NCI-H2196 treated with DMSO at 0.1 percent for 48 hours (cell line): ENCODE measurements at regions not wholly inside any gene's neighbourhood (a gene's known extent, or its start where the extent isn't known, plus 50 kb on each side); places are given as distances from the start of the nearest gene placed in this dataset.
A peak's percentile ranks its signal among the peaks of the same experiment; 100 is the strongest.

Experiments used
- DNase-seq: peaks from one replicate; lab custom pipeline; 2025; ENCODE audit not compliant: unreplicated experiment; lab: John Stamatoyannopoulos, UW

- no peak for DNase-seq
Observed at GRCh38 chr20:11195899-11196558, 522.2 kb upstream of the JAG1 start.

- no peak for DNase-seq
Observed at GRCh38 chr20:11197851-11198250, 524.1 kb upstream of the JAG1 start.

- no peak for DNase-seq
Observed at GRCh38 chr20:11200423-11200822, 526.6 kb upstream of the JAG1 start.

DNA sequence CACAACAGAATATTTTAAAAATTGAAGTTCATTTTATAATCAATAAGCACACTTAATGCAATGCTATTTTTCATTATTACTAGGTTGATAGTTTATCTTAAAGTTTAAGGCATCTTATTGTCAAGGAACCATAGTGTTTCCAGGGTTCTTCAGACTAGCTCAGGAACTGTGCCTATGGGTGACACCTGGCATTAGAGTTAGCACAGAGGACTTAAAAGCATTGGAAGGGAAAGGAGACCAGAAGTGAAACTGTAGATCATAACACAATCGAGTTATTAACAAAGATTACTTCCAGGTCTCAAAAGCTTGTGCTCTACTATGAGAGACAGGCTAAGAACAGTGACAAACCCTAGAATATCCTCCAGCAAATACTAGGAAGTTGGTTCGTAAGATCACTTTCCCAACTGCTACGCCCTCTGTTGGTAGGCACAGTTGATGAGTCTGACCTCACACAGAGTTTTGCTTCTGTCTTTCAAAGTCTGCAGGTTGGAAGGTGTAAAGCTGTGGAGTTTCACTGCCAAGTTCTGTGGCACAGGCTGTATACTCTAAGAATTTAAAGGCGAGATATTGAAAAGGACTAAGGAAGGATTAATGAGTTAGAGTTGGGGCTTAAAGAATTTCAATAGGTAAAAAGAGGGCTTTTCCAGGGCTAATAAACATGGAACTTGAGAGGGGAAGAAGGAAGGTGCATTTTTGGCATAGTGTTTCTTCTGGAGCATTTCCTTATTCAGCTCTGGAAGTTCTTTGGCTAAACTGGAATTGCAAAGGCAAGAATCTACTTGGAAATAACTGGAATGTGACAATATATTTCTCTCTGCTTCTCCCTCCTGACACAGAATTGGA lies 531.3 kb upstream of the JAG1 start:
- no peak for DNase-seq

GRCh38 chr20:11205769-11206362 lies 532.1 kb upstream of the JAG1 start:
- DNase-seq: no peak

- DNase-seq: no peak
Observed at GRCh38 chr20:11207749-11208502, 534.1 kb upstream of the JAG1 start.

- DNase-seq: no peak
Observed at GRCh38 chr20:11210611-11211010, 536.8 kb upstream of the JAG1 start.

DNA sequence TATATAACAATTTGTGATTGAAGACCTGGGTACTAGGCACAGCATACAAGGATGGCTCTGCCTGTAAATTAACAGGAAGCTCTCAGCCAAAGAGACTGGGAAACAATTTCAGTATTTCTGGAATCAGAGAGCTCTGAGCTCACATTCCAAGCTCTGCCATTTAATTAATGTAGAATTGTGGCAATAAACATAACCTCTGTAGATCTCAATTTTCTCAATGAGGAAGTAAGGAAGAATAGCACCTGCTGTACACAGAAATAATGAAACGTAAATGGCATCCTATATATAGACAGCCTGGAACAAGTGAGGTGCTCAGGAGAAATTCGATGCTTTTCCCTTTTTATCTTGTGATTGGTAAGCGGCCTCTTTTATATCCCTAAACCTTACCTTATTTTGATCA lies 538.5 kb upstream of the JAG1 start:
- no peak for DNase-seq

- no peak for DNase-seq
Observed at GRCh38 chr20:11212902-11213301, 539.1 kb upstream of the JAG1 start.

DNA sequence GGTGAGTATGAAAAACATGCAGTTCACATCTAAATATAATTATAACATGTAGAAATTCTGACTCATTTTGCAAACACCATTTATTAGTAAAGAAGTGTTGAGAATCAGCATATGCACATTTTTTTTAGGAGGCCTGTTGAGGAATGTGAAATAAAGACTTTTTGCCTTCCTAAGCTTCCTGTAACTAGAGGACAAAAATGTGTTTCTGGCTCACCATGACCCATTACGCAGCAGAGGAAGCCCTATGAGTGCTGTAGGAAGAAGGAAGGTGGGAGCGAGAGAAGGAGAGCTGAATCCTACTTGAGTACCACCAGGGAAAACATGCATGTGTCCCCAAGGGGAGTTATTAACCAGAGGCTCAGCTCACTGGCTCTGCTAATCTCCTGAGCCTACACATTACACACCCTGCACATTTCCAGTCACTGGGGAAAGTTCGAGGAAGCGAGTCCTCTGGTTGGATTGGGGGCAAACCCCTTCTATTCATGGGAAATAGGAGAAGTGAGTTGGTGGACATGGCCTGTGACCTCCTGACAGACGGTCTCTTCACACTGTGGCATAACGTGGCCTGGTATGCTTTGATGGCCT lies 540.5 kb upstream of the JAG1 start:
- no peak for DNase-seq

- no peak for DNase-seq
Observed at GRCh38 chr20:11216451-11217314, 542.9 kb upstream of the JAG1 start.

DNA sequence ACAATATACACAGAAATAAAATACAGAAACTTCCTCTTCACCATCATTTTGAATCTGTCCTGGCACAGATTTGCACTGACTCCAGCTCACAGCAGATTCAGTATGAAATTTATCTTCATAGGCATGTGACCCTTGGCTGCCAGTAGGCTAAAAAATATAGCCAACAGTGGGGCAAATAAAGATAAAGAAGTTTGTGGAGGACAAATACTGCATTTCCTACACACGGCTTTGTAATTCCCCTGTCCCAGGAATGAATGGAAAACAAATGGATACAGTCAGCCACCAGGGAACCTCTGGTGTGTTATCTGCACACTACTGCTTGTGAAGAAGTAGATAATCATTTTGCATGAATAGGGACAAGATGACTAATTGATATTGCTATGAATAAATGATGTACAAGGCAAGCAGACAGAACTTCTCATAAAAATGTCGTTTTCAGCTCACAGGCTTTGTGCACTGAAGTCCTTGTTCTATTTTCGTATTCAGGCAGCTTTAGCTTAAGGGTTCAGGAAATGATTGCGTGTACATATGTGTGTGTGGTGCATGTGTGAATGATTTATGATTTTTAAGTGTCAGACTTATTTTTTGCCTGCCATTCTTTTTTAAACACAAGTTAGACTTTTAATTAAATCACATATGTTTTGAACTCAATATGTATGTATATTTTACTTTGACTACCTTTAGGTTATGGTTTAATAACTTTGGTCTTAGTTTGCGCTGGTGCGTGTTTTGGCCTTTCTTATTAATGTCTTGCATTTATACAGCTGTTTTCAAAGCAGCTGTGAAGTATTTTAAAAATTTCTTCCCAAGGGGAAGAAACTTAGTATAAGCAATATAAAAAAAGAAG lies 543.8 kb upstream of the JAG1 start:
- DNase-seq: no peak

DNA sequence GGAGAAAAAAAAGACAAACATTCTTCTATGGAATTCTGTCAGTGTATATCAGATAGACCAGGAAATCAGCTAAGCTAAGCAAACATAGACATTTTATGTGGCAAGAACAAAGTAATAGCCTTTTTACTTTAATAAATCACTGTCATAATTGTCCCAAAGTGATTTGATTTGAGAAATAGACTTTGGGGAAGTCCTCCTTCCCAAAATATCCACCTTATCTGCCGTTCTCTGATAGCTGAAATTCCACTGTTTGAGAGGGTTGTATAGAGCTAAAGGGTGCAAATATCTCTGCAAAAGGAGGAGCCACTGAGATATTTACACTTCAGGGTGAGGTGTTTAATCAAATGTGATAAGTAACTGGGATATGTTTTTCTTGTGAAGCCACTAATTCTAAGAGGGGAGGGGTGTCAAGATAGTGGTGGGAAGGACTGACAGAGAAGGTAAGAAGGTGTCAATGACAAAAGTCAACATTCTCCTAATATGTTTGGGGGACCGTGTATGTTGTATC lies 544.4 kb upstream of the JAG1 start:
- no peak for DNase-seq

DNA sequence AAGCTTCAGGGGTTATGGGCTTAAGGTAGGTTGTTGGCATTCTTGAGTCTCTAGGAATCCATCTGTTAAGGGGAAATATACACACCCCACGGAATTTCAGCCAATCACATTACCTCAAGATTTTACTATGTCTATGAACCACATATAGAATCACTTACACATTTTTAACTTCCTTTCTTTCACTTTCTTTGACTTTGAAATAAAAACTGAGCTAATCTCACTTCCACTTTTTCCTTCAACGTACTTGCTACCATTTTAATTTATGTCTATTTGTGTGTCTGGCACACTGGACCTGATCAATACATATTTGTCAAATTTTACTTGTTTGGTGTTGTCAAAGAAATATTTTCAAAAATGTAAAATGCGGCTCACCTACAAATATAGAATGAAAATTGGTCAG lies 545.4 kb upstream of the JAG1 start:
- no peak for DNase-seq

GRCh38 chr20:11221046-11221445 lies 547.2 kb upstream of the JAG1 start:
- DNase-seq: no peak

GRCh38 chr20:11222243-11222642 lies 548.4 kb upstream of the JAG1 start:
- DNase-seq: no peak

GRCh38 chr20:11227602-11228001 lies 553.8 kb upstream of the JAG1 start:
- no peak for DNase-seq

- DNase-seq: peak; percentile 38
Observed at GRCh38 chr20:11229772-11230171, 556.0 kb upstream of the JAG1 start.

DNA sequence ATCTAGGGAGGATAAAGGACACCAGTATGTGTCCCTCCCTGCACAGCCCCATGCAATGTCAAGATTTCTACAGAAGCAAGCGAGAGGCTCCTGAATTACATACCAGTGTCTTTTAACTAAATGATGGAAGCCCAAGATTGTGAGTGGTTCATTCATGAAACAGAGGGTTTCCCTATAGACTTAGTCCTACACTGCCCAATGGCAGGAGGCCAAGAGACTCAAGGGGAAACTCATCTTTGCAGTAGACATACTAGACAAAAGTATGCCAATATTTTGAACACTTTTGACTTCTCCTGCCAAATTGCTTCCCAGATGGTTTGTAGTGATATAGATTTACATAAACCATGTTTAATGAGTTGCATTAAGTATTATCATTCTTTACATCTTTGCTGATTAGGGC lies 557.2 kb upstream of the JAG1 start:
- DNase-seq: no peak
